ENCODE measurements at regions not wholly inside any gene's neighbourhood (a gene's known extent, or its start where the extent isn't known, plus 50 kb on each side); places are given as distances from the start of the nearest gene placed in this dataset.
A peak's percentile ranks its signal among the peaks of the same experiment; 100 is the strongest.
"Not testable (repeated sequence)": the region's sequence is repeated elsewhere in the genome, so short reads cannot be mapped to it uniquely, and the experiment has no call there.

DNA sequence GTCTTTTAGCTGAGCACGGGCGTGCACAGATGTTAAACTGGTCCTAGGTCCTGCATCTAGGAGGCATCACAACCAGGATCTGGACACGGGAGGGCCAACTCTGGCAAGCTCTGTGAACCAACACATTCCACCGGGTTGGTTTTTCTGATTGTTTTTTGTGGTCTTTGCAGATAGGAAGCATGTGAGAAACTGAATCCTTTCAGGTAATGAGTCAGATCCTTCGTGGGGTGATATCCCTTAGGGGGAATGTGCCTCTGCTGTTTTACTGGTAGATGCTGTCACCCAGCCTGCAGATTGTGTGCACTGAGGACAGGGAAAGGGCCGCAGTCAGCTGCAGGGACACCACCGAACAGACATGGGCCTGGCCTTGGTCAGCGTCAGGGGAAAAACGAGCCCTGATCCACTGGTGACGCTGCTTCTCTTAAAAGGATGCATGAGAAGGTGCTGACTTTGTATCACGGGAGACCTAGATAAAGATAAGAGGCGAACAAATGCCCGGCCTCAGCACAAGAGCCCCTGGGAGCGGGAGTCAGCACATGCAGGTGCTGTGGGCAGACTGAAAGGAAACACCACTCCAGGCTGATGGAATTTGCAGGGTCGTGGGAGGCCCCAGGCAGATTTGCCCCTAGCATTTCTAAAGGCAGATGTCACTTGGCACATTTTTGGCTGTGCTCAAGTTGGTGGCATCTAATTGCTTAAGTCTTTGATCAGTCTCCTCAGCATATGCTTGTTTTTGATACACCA lies 51.1 kb downstream of the DOP1B start:
- DNase-seq = no peak

DNA sequence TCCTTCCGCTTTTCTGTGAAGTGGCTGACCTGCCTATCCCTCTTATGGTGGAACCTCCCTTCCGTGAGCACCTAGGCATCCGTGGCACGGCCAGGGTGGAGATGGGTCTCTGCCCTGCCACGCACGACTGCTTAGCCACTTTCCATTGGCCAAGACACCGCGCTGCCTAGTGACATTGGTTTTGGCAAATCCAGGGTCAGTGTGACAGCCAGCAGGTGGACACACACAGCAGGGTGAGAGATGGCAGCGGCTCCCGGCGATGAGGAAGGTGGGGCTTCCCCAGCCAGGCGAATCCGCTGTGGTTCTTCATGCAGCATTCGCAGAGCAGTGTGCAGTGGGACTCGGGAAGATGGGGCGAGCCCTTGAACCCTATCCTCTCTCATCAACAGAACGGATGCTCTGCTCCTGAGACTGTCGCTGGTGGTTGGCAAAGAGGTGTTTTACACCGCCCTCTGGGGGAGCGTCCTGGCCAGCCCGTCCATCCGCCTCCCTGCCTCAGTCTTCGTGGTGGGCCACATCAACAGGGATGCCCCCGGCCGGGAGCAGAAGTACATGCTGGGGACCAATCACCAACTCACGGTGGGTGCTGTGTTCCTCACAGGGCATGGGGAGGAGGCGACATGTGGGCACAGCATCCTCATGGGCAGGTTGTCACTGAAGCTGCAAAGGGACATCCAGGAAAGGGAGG lies 51.8 kb downstream of the DOP1B start:
- DNase-seq = no peak

DNA sequence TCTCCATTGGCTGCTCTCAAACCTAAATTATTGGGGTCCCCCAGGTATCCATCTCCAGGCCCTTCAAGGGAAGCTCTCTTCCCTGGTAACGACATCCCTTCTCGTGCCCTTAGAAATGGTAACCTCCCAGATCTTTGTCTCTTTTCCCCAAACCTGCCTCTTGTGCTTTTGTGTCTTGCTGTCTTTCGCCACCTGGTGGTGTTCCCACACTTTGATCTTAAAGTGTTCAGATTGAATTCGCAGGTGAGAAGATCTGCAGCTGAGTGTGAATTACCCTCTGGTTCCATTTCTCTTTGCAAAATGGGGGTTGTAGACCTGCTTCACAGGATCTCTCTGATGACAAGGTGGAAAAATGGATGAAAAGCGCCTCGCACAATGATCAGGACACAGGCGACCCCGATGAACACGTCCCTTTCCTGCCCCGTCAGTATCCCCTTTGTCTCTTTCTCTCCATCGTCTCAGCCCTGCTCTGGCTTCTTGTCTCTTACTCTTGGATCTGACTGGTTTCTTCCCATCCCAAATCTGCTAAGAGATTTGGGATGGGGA lies 53.1 kb downstream of the DOP1B start:
- peak; percentile 35 for DNase-seq

DNA sequence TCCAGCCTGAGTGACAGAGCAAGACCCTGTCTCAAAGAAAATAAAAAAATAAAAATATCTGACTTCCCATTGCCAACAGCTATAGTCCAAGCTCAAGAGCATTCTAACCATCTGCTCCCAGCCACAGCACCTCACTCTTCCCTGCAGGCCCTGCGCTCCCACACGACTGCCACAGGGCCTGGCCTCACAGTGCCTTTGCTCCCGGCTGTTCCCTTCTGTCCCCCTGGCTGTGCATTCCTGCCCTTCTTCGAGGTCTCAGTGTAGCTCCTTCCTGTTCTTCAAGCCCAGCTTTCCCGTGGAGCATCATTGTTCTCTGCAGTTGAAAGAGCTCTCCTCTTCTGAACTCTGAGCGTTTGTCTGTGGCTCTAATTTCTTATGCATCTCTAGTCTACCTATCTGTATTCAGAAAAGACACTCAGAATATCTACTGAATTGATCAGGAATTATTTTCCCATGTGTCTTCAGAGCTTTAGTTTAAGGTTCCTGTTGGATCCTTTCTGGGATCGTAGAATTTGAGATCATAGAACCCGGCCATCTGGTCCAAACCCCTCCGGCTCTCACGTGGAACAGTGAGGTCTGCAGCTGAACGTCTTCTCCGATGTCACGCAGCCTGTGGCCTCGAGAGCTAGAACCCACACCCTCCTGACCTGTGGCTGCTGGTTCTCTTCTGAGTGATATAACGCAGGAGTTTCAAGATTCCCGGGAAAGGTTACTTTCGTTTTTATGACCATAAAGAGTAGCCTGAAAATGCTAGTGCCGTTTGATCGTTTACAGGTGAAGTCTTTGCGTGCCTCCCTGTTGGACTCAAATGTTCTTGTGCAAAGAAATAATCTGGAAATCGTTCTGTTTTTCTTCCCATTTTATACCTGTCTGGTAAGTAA lies 54.4 kb downstream of the DOP1B start:
- DNase-seq = no peak

DNA sequence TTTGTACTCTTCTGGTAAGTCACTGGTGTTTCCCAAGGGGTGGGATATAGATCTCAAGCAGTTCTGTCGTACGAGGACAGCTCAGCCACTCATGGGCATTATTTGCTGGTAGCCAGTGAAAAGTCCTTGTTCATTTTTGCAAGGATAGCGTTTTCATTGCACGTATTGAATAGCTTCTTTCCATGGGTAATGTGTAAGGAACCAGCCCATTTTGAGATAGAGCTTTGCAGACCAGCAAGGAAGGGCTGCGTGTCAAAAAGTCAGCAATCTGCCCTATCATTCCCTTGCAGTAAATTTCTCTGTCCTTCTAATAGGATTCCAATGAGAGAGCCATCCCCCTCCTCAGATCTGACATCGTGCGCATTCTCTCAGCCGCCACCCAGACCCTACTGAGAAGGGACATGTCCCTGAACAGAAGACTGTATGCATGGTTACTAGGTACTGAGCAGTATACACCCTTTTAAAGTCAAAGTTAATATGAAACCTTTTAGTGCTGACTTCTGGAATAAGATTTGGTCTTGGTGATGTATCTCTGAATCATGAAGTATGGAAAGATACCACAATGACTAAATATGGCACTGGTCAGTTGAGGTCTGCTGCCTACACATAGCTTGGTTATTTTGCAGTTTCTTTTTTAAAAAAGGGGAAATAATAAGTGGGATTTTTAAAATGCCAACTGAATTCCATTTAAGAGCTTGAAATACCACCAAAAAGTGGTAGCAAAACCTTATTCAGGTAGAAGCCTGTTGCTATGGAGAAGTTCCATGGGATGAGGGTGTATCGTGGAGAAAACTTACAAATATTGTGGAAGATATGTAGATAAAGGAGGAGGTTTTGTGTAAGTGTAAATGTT lies 55.3 kb downstream of the DOP1B start:
- DNase-seq = no peak

DNA sequence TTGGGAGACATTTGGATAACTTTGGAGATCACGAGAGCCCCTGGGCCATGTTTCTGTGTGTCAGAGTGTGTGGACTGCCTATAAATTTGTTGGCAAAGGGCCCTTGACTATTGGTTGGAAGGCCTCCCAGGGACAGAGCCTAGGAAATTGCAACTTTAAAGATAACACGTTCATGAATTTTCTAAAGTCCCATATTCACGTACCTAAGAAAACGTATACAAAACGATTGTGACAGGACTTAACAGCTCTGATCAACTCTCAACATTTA lies 55.8 kb downstream of the DOP1B start:
- DNase-seq = no peak

DNA sequence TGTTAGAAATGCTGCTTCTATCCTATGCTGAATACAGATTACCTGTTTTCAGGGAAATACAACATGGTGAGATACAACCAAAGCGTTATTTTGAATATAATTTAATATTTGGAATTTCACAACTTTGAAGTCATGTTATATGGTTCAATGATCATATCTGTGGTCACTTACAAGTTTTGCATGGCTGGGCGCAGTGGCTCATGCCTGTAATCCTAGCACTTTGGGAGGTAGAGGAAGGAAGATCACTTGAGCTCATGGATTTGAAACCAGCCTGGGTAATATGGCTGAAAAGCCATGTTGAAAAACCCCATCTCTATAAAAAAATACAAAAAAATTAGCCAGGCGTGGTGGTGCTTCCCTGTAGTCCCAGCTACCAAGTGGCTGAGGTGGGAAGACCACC lies 57.9 kb downstream of the DOP1B start:
- DNase-seq = no peak

DNA sequence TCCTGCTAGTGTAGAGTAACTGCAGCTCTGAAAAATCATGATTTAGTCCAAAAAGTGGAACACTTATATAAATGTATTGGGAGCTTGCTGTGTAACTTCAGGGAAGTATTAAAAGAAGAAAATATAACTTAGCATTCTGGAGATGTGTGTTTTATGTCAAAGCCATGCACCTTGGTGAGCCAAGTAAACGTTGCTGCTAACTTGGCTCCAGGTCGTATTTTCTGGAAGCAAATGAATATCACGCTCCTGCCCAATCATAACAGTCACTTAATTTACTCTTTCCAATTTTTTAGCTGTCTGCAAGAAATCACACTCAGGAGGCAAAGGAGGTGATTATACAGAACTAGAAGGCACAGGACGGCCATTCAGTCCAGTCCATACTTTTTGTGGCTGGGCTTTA lies 61.1 kb downstream of the DOP1B start:
- DNase-seq = no peak

DNA sequence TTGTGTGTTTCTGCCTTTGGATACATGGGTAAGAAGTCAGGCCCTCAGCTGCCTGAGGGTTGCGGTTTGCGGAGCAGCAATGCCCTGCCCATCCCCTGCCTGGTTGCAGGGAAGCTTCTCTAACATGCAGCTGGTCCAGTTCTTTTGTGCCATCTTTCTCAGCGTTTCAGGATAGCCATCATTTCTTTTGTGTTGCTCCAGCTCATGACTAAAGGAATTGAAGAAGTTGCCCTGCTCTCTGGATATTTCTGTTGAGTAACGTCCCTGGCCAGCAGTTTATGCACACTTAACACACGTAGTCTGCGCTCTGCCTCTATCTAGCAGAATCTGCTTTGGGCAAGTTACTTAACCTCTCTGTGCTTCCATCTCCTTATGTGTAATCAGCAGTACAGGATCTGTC lies 62.1 kb downstream of the DOP1B start:
- DNase-seq = no peak

DNA sequence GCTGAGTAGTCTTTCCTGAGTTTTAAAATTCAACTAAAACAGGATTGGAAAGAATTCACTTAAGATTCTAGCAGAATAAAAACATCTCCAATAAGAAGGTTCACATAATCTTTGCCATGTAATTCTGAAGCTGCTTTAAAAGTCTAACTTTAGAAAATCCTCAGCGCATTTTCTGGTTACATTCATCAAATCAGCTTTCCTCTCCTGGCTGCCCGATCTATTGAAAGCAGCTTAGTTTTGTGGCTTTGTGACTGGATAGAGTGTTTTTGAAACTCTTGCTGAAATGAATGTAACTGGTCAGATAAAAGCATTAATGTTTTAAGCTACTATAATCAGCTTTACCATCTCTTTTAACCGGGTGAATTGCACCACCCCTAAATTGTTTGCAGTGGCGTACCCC lies 66.8 kb downstream of the DOP1B start:
- DNase-seq = no peak

DNA sequence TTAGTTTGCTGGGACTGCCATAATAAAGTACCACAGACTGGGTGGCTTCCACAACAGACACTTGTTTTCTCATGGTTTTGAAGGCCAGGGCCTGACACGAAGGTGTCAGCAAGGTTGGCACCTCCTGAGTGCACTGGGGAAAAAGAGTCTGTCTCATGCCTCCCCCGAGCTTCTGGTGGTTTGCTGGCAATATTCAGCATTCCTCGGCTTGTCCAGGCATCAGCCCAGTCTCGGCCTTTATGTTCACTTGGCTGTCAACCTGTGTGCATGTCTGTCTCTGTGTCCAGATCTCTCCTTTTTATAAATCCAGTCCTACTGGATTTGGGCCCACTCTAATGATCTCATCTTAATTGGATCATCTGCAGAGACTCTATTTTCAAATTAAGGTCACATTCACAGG lies 72.6 kb downstream of the DOP1B start:
- DNase-seq = no peak

DNA sequence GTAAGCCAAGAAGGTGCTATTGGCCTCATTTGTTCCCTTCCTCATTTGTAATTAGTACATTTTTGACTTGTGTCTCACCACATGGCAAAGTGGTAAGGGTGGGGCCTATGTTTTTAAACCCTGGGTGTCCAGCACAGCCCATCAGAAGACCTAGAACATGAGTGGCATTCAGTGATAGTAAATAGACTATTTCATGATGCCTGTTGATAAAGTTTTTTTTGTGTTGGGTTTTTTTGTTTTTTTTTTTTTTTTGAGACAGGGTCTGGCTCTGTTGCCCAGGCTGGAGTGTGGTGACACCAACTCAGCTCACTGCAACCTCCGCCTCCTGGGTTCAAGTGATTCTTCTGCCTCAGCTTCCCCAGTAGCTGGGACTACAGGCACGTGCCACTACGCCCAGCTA lies 74.8 kb downstream of the DOP1B start:
- not testable (repeated sequence) for DNase-seq

DNA sequence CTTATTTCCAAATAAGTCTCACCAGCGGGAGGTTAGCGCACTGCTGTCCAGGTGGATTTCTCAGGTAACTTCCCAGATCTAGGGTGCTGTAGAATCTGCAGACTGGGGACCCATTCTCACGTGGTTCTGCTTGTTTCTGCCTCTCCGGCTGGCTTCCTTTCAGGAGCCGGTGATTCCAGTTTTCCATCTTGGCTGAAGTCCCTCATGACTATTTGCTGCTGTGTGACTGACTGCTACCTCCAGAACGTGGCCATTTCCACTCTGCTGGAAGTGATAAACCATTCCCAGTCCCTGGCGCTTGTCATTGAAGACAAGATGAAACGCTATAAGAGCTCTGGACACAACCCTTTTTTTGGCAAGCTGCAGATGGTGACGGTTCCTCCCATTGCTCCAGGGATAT lies 76.0 kb downstream of the DOP1B start:
- DNase-seq = no peak

DNA sequence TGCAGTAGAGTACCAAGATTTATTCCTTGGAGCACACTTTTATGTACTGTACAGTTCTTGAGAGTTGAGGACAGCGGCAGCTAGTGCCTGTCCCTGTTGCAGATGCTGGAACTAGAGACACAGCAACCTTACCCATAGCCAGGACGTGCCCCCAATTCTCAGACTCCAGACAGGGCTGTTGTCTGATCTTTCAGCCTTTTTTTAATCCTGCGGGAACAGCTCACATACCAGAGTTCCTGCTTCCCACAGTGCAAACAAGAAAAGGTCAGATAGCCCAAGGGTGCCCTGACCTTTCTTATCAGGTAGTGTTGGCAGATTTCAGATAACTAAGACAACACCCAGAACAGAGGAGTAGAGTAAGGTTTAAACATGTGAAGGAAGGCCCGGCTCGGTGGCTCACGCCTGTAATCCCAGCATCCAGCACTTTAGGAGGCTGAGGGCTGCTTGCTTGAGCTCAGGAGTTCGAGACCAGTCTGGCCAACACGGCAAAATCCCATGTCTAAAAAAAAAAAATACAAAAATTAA lies 78.5 kb downstream of the DOP1B start:
- no peak for DNase-seq

DNA sequence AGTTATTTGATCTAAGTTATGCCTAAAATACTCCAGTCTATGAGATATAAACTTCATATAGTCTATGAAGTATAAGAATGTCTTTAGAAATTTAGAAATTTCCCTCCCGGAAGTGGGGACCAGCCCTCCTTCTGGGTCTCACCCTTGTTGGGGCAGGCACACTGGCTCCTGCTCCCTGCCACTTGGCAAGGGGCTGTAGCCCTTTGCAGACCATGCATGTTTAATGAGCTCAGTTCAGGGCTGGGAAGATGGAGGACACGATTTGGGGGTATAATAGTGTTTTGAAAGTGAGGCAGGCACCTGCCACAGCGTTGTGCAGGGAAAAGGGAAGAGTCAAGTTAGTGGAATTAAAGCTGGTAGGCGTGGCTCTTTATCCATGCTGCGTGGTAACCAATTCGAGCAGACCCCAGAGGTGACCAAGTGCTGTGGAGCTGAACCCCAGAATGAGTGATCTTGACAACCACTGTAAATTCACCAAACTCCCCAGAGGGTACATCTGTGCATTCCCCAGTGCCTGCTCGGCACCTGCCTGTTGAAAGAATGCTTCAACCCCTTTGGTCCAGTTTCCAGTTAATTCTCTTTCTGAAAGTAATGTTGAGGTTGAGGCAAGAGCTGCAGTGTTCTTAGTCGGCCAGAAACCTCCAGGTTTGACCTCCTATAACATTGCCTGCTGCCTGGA lies 79.6 kb downstream of the DOP1B start:
- DNase-seq = no peak

DNA sequence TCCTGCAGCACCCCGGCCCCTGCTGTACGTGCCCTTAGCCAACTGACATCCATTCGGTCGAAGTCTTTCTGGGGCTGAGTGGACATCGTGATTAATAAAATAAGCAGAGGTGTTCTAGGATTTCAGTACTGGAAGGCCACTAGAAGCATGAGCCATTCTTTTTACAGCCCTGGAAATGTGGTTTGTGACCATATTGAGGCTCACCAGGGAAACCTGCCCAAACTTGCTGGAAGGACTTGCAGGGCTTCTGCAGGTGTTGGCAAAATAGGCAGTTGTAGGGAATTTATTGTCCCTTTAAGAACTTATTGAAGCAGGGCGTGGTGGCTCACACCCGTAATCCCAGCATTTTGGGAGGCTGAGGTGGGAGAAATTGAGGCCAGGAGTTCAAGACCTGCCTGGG lies 80.8 kb downstream of the DOP1B start:
- no peak for DNase-seq

DNA sequence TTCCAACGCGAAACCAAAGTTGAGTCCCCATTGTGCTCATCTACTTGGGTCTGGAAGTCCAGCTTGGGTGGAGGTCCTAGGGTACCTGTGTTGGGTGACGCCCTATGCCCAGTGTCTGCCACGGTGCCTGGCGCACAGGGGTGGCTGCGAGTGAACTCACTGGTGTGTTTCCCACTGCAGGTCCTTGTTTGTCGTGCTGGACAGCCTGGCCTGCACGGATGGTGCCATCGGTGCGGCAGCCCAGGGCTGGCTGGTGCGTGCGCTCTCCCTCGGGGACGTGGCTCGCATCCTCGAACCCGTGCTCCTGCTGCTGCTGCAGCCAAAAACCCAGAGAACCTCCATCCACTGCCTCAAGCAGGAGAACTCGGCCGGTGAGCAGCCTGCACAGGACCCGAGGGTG lies 80.4 kb upstream of the MORC3 start:
- no peak for DNase-seq

DNA sequence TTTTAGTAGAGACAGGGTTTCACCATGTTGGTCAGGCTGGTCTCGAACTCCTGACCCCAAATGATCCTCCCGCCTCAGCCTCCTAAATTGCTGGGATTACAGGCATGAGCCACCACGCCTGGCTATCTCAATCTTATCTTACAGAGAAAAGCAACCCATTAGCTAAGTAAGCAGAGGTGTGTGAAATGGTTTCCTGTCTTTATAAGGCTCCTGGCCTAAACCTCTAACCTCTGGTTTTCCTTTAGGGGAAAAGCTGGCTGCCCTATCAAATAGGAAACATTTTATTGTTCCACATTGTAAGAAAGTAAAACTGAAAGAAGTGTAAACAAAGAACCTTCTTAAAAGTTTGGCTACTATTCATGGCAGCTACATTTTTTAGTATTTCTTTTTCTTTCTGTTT lies 78.3 kb upstream of the MORC3 start:
- no peak for DNase-seq

DNA sequence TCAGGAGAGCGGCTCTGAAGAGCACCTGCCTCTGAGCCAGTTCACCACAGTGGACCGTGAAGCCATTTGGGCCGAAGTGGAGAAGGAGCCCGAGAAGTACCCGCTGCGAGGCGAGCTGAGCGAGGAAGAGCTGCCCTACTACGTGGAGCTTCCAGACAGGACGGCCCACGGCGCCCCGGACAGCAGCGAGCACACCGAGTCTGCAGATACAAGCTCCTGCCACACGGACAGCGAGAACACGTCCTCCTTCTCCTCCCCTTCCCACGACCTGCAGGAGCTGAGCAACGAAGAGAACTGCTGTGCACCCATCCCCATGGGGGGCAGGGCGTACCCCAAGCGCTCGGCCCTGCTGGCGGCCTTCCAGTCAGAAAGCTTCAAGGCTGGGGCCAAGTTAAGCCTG lies 74.9 kb upstream of the MORC3 start:
- no peak for DNase-seq

DNA sequence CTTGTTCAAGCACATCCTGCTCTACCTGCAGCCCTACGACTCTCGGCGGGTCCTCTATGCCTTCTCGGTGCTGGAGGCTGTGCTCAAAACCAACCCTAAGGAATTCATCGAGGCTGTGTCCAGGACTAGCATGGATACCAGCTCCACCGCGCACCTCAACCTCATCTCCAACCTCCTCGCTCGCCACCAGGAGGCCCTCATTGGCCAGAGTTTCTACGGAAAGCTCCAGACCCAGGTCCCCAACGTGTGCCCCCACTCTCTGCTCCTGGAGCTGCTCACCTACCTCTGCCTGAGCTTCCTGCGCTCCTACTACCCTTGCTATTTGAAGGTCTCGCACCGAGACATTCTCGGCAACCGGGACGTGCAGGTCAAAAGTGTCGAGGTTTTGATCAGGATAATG lies 74.3 kb upstream of the MORC3 start:
- no peak for DNase-seq

DNA sequence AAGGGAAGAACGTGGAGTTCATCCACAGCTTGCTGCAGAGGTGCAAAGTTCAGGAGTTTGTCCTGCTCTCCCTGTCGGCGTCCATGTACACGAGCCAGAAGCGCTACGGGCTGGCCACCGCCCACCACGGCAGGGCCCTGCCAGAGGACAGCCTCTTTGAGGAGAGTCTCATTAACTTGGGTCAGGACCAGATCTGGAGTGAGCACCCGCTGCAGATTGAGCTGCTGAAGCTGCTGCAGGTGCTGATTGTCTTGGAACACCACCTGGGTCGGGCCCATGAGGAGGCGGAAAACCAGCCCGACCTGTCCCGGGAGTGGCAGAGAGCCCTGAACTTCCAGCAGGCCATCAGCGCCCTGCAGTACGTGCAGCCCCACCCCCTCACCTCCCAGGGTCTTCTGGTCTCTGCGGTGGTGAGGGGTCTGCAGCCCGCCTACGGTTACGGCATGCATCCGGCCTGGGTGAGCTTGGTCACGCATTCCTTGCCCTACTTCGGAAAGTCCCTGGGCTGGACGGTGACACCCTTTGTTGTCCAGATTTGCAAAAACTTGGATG lies 73.8 kb upstream of the MORC3 start:
- DNase-seq = no peak
